ENCODE measurements at regions not wholly inside any gene's neighbourhood (a gene's known extent, or its start where the extent isn't known, plus 50 kb on each side); places are given as distances from the start of the nearest gene placed in this dataset.

DNA sequence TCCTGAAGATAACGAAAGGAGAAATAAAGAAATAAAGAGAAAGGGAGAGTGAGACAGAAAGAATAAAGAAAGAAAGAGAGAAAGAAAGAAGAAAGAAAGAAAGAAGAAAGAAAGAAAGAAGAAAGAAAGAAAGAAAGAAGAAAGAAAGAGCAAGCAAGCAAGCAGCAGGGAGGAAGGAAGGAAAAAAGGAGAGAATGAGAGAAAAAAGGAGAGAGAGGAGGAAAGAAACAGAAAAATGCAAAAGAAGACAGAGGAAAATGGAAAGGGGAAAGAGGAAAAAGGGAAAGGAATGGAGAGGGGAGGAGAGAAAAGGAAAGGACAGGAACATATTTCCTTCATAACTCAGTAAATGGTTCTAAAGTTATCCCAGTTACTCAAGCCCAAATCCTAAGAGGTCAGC is 978.8 kb upstream of the CDH9 start:
- Histone ChIP-seq H3K4me3 (no peak overlapping the region), H3K27me3 (no peaks in the 10 kb centered on the region), H3K4me1 (no peaks in the 10 kb centered on the region), H3K36me3 (no peaks in the 10 kb centered on the region), H3K9me3 (peaks cover 18 to 45% of the 10 kb centered on the region in 2 donors), H3K27ac (no peak overlapping the region)
- DNase-seq (ENCODE audit: low spot score in 2 of 2), result no peak
- intact Hi-C loops (cut with DNase I; ENCODE audit: low total_unique reads), result no loop called here
- TF ChIP-seq POLR2A (IDR thresholded peaks at IDR 0.05), result no peak
- TF ChIP-seq, protein P1, sequence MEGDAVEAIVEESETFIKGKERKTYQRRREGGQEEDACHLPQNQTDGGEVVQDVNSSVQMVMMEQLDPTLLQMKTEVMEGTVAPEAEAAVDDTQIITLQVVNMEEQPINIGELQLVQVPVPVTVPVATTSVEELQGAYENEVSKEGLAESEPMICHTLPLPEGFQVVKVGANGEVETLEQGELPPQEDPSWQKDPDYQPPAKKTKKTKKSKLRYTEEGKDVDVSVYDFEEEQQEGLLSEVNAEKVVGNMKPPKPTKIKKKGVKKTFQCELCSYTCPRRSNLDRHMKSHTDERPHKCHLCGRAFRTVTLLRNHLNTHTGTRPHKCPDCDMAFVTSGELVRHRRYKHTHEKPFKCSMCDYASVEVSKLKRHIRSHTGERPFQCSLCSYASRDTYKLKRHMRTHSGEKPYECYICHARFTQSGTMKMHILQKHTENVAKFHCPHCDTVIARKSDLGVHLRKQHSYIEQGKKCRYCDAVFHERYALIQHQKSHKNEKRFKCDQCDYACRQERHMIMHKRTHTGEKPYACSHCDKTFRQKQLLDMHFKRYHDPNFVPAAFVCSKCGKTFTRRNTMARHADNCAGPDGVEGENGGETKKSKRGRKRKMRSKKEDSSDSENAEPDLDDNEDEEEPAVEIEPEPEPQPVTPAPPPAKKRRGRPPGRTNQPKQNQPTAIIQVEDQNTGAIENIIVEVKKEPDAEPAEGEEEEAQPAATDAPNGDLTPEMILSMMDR (IDR thresholded peaks at IDR 0.05), result no peak
- TF ChIP-seq POLR2AphosphoS5 (IDR thresholded peaks at IDR 0.05), result no peak

DNA sequence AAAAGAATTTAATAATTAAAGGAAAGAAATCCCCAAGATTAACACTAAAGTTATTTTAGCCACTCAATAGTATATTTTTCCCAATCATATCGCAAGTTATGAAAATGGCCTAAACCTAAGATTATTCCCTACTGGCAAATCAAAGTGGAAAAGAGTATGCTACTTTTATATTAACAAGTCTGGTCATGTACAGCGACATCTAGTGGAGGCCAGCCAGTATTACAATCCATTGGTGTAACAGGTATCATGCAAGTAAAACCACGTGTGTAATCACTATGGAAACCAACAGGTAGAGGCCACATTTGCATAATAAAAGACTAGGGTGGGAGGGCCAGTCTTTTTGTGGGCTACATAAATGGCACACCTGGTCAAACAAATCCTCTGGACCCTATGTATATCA is 976.4 kb upstream of the CDH9 start:
- intact Hi-C loops (cut with DNase I; ENCODE audit: low total_unique reads), result no loop called here
- no peaks in the 10 kb centered on the region for H3K36me3 ChIP-seq

DNA sequence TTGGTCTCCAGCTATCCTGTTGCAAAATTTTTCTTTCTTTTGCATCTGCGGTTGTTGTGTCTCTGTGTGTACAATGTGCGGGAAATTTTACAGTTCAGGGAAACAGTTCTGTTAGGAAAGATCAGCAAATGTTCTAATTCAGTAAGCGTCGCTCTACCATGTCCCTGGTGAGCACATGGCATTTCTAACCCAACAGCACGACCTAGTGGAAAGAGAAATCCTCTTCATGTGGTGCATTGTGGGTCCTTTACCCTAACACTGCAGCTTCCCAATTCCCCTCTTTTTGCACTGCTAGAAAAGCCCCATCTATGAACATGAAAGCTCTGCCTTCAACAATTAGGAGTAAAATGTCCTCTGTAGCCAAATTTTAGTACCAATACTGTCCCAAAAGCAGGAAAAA is 974.2 kb upstream of the CDH9 start:
- intact Hi-C loops (cut with DNase I; ENCODE audit: low total_unique reads), result no loop called here
- H3K27ac ChIP-seq, result no peak overlapping the region
- H3K9me3 ChIP-seq, result peaks cover 21 to 56% of the 10 kb centered on the region in 2 donors
- no peaks in the 10 kb centered on the region for H3K27me3 ChIP-seq
- TF ChIP-seq POLR2AphosphoS5 (IDR thresholded peaks at IDR 0.05) (no peak), POLR2A (IDR thresholded peaks at IDR 0.05) (no peak)
- TF ChIP-seq, protein P1 (IDR thresholded peaks at IDR 0.05), result no peak
- H3K4me3 ChIP-seq, result no peak overlapping the region
- no peaks in the 10 kb centered on the region for H3K4me1 ChIP-seq
- no peaks in the 10 kb centered on the region for H3K36me3 ChIP-seq
- DNase-seq (ENCODE audit: low spot score in 2 of 2), result no peak

More for the DNA sequence above, 976.4 kb upstream of the CDH9 start:
- Histone ChIP-seq H3K4me3 (no peak overlapping the region), H3K27me3 (no peaks in the 10 kb centered on the region), H3K9me3 (peaks cover 21 to 56% of the 10 kb centered on the region in 2 donors), H3K27ac (no peak overlapping the region), H3K4me1 (no peaks in the 10 kb centered on the region)
- no peak for DNase-seq (ENCODE audit: low spot score in 2 of 2)
- TF ChIP-seq POLR2AphosphoS5 (IDR thresholded peaks at IDR 0.05) (no peak), POLR2A (IDR thresholded peaks at IDR 0.05) (no peak)
- TF ChIP-seq, protein P1 (IDR thresholded peaks at IDR 0.05), result no peak

DNA sequence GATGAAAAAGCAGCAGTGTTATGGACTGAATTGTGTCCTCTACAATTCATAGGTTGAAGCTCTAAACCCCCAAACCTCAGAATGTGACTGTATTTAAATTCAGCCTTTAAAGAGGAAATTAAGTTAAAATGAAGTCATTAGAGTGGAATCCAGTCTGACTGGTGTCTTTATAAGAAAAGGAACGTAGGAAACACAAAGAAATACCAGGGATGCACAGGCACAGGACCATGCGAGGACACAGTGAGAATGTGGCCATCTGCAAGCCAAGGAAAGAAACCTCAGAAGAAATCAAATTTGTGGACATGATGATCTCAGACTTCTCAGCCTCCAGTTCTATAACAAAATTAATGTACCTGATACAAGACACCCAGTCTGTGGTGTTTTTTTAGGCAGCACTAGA is 971.2 kb upstream of the CDH9 start:
- no peak for DNase-seq (ENCODE audit: low spot score in 2 of 2)
- Histone ChIP-seq H3K9me3 (peaks cover 21 to 34% of the 10 kb centered on the region in 2 donors), H3K36me3 (no peaks in the 10 kb centered on the region), H3K4me3 (no peak overlapping the region), H3K27ac (no peak overlapping the region), H3K4me1 (no peaks in the 10 kb centered on the region), H3K27me3 (no peaks in the 10 kb centered on the region)
- intact Hi-C loops (cut with DNase I; ENCODE audit: low total_unique reads), result no loop called here
- TF ChIP-seq, protein P1 (IDR thresholded peaks at IDR 0.05), result no peak
- TF ChIP-seq POLR2AphosphoS5 (IDR thresholded peaks at IDR 0.05), result no peak

DNA sequence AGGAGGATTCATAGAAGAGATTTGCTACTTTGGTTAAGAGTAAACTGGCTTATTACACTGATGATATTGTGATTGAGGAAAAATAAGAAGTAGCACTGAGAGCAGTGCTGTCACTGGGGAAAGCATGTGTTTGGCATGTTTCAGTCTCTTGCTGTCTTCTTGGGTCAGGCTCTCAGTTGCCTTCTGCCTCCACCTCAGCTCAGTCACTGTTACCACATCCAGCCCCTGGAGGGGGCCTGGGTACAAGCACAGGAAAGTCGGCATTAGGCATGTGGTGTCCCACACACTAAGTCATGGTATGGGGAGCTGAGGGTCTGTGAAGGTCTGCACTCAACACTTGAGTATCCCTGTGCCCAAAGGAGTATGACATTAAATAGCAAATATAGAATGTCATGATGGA is 958.3 kb upstream of the CDH9 start:
- H3K4me3 ChIP-seq, result no peak overlapping the region

More for the DNA sequence above, 958.3 kb upstream of the CDH9 start:
- Histone ChIP-seq H3K27ac (no peak overlapping the region), H3K36me3 (no peaks in the 10 kb centered on the region), H3K4me1 (no peaks in the 10 kb centered on the region), H3K9me3 (no peaks in the 10 kb centered on the region), H3K27me3 (no peaks in the 10 kb centered on the region)
- TF ChIP-seq, protein P1 (IDR thresholded peaks at IDR 0.05), result no peak
- no peak for TF ChIP-seq POLR2A (IDR thresholded peaks at IDR 0.05)
- no peak for TF ChIP-seq POLR2AphosphoS5 (IDR thresholded peaks at IDR 0.05)
- intact Hi-C loops (cut with DNase I; ENCODE audit: low total_unique reads), result no loop called here
- no peak for DNase-seq (ENCODE audit: low spot score in 2 of 2)
